HepG2 (cell line): ENCODE measurements at regions not wholly inside any gene's neighbourhood (a gene's known extent, or its start where the extent isn't known, plus 50 kb on each side); places are given as distances from the start of the nearest gene placed in this dataset.

Experiments
- CBX2 ChIP-seq, 2 experiments: fragments of 200-600 bp in 1 of 2; sonication (generic); formaldehyde crosslinking in 1 of 2; IDR thresholded peaks; 2 replicates each; pipeline versions ENCODE4 v1.7.0 to v1.8.1; 2018 to 2022; ENCODE audit warnings: low read depth in 2 of 2, low read length in 1 of 2, mild to moderate bottlenecking in 1 of 2, missing genetic modification reagents in 1 of 2
- PRDM10 ChIP-seq: sonication (generic); formaldehyde crosslinking; IDR thresholded peaks from 2 replicates; pipeline ENCODE4 v1.4.0; 2020; ENCODE audit warnings: low read depth, missing genetic modification reagents
- SMAD1 ChIP-seq: sonication (generic); formaldehyde crosslinking; IDR thresholded peaks from 2 replicates; pipeline ENCODE4 v1.4.0; 2020; ENCODE audit warnings: missing genetic modification reagents, low read depth, mild to moderate bottlenecking, borderline replicate concordance
- ZFP62 ChIP-seq: sonication (generic); formaldehyde crosslinking; IDR thresholded peaks from 2 replicates; pipeline ENCODE4 v1.4.0; 2020; ENCODE audit warnings: missing genetic modification reagents
- ZNF354B ChIP-seq: sonication (generic); formaldehyde crosslinking; IDR thresholded peaks from 2 replicates; pipeline ENCODE4 v1.8.0; 2022; ENCODE audit warnings: mild to moderate bottlenecking, missing genetic modification reagents

- TF ChIP-seq ZNF354B (no peak), SMAD1 (CRISPR knock-in tag) (no peak), CBX2 (IDR thresholded peaks at IDR 0.05; ENCODE audit: low read depth, low read length) (no peak), CBX2 (CRISPR knock-in tag; IDR thresholded peaks at IDR 0.05; ENCODE audit: low read depth) (no peak), PRDM10 (no peak), ZFP62 (no peak)
These were observed 698.7 kb downstream of the SLITRK1 start for GRCh38 chr13:83183439-83184149.
